OCI-LY7 (cell line): ENCODE measurements at regions not wholly inside any gene's neighbourhood (a gene's known extent, or its start where the extent isn't known, plus 50 kb on each side); places are given as distances from the start of the nearest gene placed in this dataset.

Source experiments
- BruUV-seq: library from RNA; stranded (reverse); fragments of 400-500 nt; replicated peaks from 2 replicates; lab custom pipeline; 2021; lab: Mats Ljungman, UMichigan
- CTCF ChIA-PET: fragments of 300-600 bp; sonication (Branson Sonifier 250); formaldehyde crosslinking; loops from one replicate; lab custom pipeline; 2022; ENCODE audit warnings: antibody characterized with exemption; ENCODE audit not compliant: unreplicated experiment; lab: Charles Lee
- POLR2A ChIA-PET: fragments of 300-600 bp; sonication (Branson Sonifier 250); formaldehyde crosslinking; loops from one replicate; lab custom pipeline; 2022; ENCODE audit warnings: antibody characterized with exemption; lab: Charles Lee
- DNase-seq: peaks from one replicate; pipeline ENCODE4 v3.0.0-alpha.2; 2015; ENCODE audit warnings: low spot score
- H2AFZ ChIP-seq: fragments of 200-600 bp; sonication (generic), shearing (Covaris generic); 2 replicates; pipeline ENCODE4 v1.6.1; 2014; ENCODE audit warnings: mild to moderate bottlenecking, antibody characterized with exemption, low read length, moderate library complexity
- H3K27ac ChIP-seq: fragments of 200-600 bp; sonication (generic); 2 replicates; pipeline ENCODE4 v1.5.1; 2014; ENCODE audit warnings: mixed run types, low read depth, mild to moderate bottlenecking, moderate library complexity, low read length, inconsistent platforms; ENCODE audit not compliant: poor library complexity, severe bottlenecking
- H3K36me3 ChIP-seq: fragments of 200-600 bp; sonication (generic); 2 replicates; pipeline ENCODE4 v1.6.1; 2014; ENCODE audit warnings: mild to moderate bottlenecking, antibody characterized with exemption, low read length, moderate library complexity, mixed read lengths; ENCODE audit not compliant: insufficient read depth
- H3K4me1 ChIP-seq: fragments of 200-600 bp; sonication (generic); 2 replicates; pipeline ENCODE4 v1.5.1; 2014; ENCODE audit warnings: mild to moderate bottlenecking, low read length; ENCODE audit not compliant: insufficient read depth, poor library complexity, severe bottlenecking
- H3K4me2 ChIP-seq: fragments of 200-600 bp; sonication (generic); 2 replicates; pipeline ENCODE4 v1.6.1; 2014; ENCODE audit warnings: mild to moderate bottlenecking, low read length
- H3K4me3 ChIP-seq: fragments of 200-600 bp; sonication (generic); 2 replicates; pipeline ENCODE4 v1.5.1; 2014; ENCODE audit warnings: mild to moderate bottlenecking, low read depth, low read length; ENCODE audit not compliant: poor library complexity, severe bottlenecking
- H3K79me2 ChIP-seq: fragments of 200-600 bp; sonication (generic); 2 replicates; pipeline ENCODE4 v1.6.1; 2016; ENCODE audit warnings: low read depth, mild to moderate bottlenecking, low read length, moderate library complexity, mixed read lengths; ENCODE audit not compliant: insufficient read depth
- H3K9me2 ChIP-seq: fragments of 200-600 bp; sonication (generic); 2 replicates; pipeline ENCODE4 v1.6.1; 2016; ENCODE audit warnings: mild to moderate bottlenecking, low read length, mixed read lengths; ENCODE audit not compliant: insufficient read depth
- H3K9me3 ChIP-seq: fragments of 200-600 bp; sonication (generic); 2 replicates; pipeline ENCODE4 v1.6.1; 2014; ENCODE audit warnings: mild to moderate bottlenecking, mixed run types, low read length, mixed read lengths
- H4K20me1 ChIP-seq: fragments of 200-600 bp; sonication (generic); 2 replicates; pipeline ENCODE4 v1.6.1; 2014; ENCODE audit warnings: mild to moderate bottlenecking, antibody characterized with exemption, low read length, moderate library complexity, mixed read lengths; ENCODE audit not compliant: insufficient read depth
- EZH2phosphoT487 ChIP-seq: fragments of 200-600 bp; sonication (generic); IDR thresholded peaks from 2 replicates; pipeline ENCODE4 v1.6.1; 2018; ENCODE audit warnings: low read depth, borderline replicate concordance, mild to moderate bottlenecking, mixed run types, antibody characterized with exemption, low read length, moderate library complexity, mixed read lengths
- intact Hi-C: fragments of 100-400 bp; cut with micrococcal nuclease; formaldehyde crosslinking; loops from one replicate; pipeline ENCODE4 v1.10.0; 2022; ENCODE audit not compliant: unreplicated experiment
- TF ChIP-seq, protein P1 (sequence below): fragments of 200-600 bp; sonication (generic); conservative IDR thresholded peaks from 2 replicates; pipeline ENCODE4 v1.5.1; 2014; ENCODE audit warnings: mild to moderate bottlenecking, antibody characterized with exemption, low read length, moderate library complexity, mixed read lengths

GRCh38 chr17:53278466-53278865, 544.3 kb upstream of the KIF2B start:
- intact Hi-C loops = no loop called here

DNA sequence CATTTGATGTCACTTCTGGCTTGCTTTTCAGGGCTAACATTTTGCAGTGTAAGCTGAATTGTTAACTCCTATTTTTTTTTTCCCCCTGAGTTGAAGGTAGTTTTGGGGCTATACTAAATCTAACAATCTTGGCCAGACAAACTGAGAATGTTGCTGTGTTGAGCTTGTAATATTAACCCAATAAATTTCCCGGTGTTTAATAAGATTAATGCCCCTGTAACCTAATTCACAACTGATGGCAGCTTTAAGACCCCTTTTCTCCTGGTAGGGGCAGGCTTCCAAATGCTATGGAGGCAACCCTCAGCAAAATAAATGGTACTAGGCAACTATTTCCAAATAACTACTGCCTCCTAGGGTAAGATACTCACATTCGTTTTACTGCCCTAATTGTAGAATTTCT, 549.6 kb upstream of the KIF2B start:
- intact Hi-C loops = no loop called here
- BruUV-seq = no TSS peak
- POLR2A ChIA-PET = interaction anchor here (0.7 kb wide), 1 partner anchor 17 kb away, joined by 4 read pairs; no protein-coding TSS in a partner anchor
- no peak overlapping the region for H3K27ac ChIP-seq
- H3K36me3 ChIP-seq = no peaks in the 10 kb centered on the region
- no peak overlapping the region for H3K4me3 ChIP-seq
- no peaks in the 10 kb centered on the region for H3K79me2 ChIP-seq
- no peaks in the 10 kb centered on the region for H3K4me1 ChIP-seq
- DNase-seq = no peak
- no peak overlapping the region for H3K4me2 ChIP-seq
- no peaks in the 10 kb centered on the region for H3K9me3 ChIP-seq
- H3K9me2 ChIP-seq = no peaks in the 10 kb centered on the region
- H2AFZ ChIP-seq = no peak overlapping the region
- TF ChIP-seq EZH2phosphoT487 = no peak
- TF ChIP-seq, protein P1, sequence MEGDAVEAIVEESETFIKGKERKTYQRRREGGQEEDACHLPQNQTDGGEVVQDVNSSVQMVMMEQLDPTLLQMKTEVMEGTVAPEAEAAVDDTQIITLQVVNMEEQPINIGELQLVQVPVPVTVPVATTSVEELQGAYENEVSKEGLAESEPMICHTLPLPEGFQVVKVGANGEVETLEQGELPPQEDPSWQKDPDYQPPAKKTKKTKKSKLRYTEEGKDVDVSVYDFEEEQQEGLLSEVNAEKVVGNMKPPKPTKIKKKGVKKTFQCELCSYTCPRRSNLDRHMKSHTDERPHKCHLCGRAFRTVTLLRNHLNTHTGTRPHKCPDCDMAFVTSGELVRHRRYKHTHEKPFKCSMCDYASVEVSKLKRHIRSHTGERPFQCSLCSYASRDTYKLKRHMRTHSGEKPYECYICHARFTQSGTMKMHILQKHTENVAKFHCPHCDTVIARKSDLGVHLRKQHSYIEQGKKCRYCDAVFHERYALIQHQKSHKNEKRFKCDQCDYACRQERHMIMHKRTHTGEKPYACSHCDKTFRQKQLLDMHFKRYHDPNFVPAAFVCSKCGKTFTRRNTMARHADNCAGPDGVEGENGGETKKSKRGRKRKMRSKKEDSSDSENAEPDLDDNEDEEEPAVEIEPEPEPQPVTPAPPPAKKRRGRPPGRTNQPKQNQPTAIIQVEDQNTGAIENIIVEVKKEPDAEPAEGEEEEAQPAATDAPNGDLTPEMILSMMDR = no peak
- CTCF ChIA-PET = interaction anchor here (0.6 kb wide), 1 partner anchor 194 kb away, joined by 3 read pairs; no protein-coding TSS in a partner anchor
- no peaks in the 10 kb centered on the region for H4K20me1 ChIP-seq

More at GRCh38 chr17:53278466-53278865, 544.3 kb upstream of the KIF2B start:
- Histone ChIP-seq H2AFZ (no peak overlapping the region), H3K36me3 (no peaks in the 10 kb centered on the region), H3K9me3 (no peaks in the 10 kb centered on the region), H3K27ac (no peak overlapping the region), H3K4me1 (no peaks in the 10 kb centered on the region), H3K4me3 (no peak overlapping the region), H3K9me2 (no peaks in the 10 kb centered on the region), H3K79me2 (no peaks in the 10 kb centered on the region), H4K20me1 (no peaks in the 10 kb centered on the region), H3K4me2 (no peak overlapping the region)
- TF ChIP-seq, protein P1 = no peak
- no peak for TF ChIP-seq EZH2phosphoT487
- no TSS peak for BruUV-seq
- ChIA-PET POLR2A (interaction anchor here (0.9 kb wide), 1 partner anchor 10 kb away, joined by 3 read pairs; no protein-coding TSS in a partner anchor), CTCF (no interaction called here)
- no peak for DNase-seq

GRCh38 chr17:53270936-53271335, 551.8 kb upstream of the KIF2B start:
- Histone ChIP-seq H3K36me3 (no peaks in the 10 kb centered on the region), H3K9me2 (no peaks in the 10 kb centered on the region), H3K4me3 (no peak overlapping the region), H3K9me3 (no peaks in the 10 kb centered on the region), H3K4me1 (no peaks in the 10 kb centered on the region), H3K79me2 (no peaks in the 10 kb centered on the region), H4K20me1 (no peaks in the 10 kb centered on the region), H3K27ac (no peak overlapping the region), H2AFZ (no peak overlapping the region), H3K4me2 (no peak overlapping the region)
- DNase-seq = no peak
- TF ChIP-seq, protein P1 = no peak
- no peak for TF ChIP-seq EZH2phosphoT487
- BruUV-seq = no TSS peak
- intact Hi-C loops = no loop called here
- ChIA-PET POLR2A (no interaction called here), CTCF (no interaction called here)
